Activated CD8-positive, alpha-beta memory T cell treated with anti-CD3 and anti-CD28 coated beads for 36 hours (primary cell): ENCODE measurements at regions not wholly inside any gene's neighbourhood (a gene's known extent, or its start where the extent isn't known, plus 50 kb on each side); places are given as distances from the start of the nearest gene placed in this dataset.

Source experiments
- CTCF ChIA-PET: fragments of 350-600 bp; sonication (Branson Sonifier 250); formaldehyde crosslinking; loops from one replicate; lab custom pipeline; 2021; ENCODE audit warnings: antibody characterized with exemption; lab: Charles Lee
- POLR2A ChIA-PET: fragments of 350-600 bp; sonication (Branson Sonifier 250); formaldehyde crosslinking; loops from one replicate; lab custom pipeline; 2021; ENCODE audit warnings: antibody characterized with exemption; lab: Charles Lee

- ChIA-PET CTCF (no interaction called here), POLR2A (no interaction called here)
Observed at GRCh38 chr2:82667491-82667890, 1791.6 kb downstream of the SUCLG1 start.

GRCh38 chr2:82665691-82666090, 1793.4 kb downstream of the SUCLG1 start:
- CTCF ChIA-PET, result no interaction called here
- POLR2A ChIA-PET, result no interaction called here

GRCh38 chr2:82657106-82657505, 1802.0 kb downstream of the SUCLG1 start:
- ChIA-PET CTCF (no interaction called here), POLR2A (no interaction called here)

- ChIA-PET POLR2A (no interaction called here), CTCF (no interaction called here)
Observed at GRCh38 chr2:82656420-82656819, 1802.7 kb downstream of the SUCLG1 start.

- CTCF ChIA-PET, result no interaction called here
- POLR2A ChIA-PET, result no interaction called here
Observed at GRCh38 chr2:82652117-82652516, 1807.0 kb downstream of the SUCLG1 start.

GRCh38 chr2:82650038-82650437, 1809.0 kb downstream of the SUCLG1 start:
- ChIA-PET CTCF (no interaction called here), POLR2A (no interaction called here)

- CTCF ChIA-PET, result no interaction called here
Observed at GRCh38 chr2:82641598-82642180, 1817.4 kb downstream of the SUCLG1 start.

GRCh38 chr2:82636402-82637020, 1822.6 kb downstream of the SUCLG1 start:
- ChIA-PET CTCF (no interaction called here), POLR2A (no interaction called here)

More at GRCh38 chr2:82641598-82642180, 1817.4 kb downstream of the SUCLG1 start:
- POLR2A ChIA-PET, result no interaction called here

GRCh38 chr2:82599021-82599420, 1860.1 kb downstream of the SUCLG1 start:
- ChIA-PET POLR2A (no interaction called here), CTCF (no interaction called here)

- CTCF ChIA-PET, result interaction anchor here (0.7 kb wide), 1 partner anchor 15 kb away, joined by 3 read pairs; no protein-coding TSS in a partner anchor
Observed at GRCh38 chr2:82596581-82596980, 1862.5 kb downstream of the SUCLG1 start.

GRCh38 chr2:82591718-82592117, 1867.4 kb downstream of the SUCLG1 start:
- ChIA-PET POLR2A (no interaction called here), CTCF (no interaction called here)

More at GRCh38 chr2:82596581-82596980, 1862.5 kb downstream of the SUCLG1 start:
- POLR2A ChIA-PET, result no interaction called here

- CTCF ChIA-PET, result no interaction called here
- POLR2A ChIA-PET, result no interaction called here
Observed at GRCh38 chr2:82576656-82577055, 1882.4 kb downstream of the SUCLG1 start.

GRCh38 chr2:82539280-82539621, 1919.8 kb downstream of the SUCLG1 start:
- POLR2A ChIA-PET, result no interaction called here
- CTCF ChIA-PET, result no interaction called here

GRCh38 chr2:82538590-82539279, 1920.3 kb downstream of the SUCLG1 start:
- CTCF ChIA-PET, result no interaction called here
- POLR2A ChIA-PET, result no interaction called here

GRCh38 chr2:82528288-82528687, 1930.8 kb downstream of the SUCLG1 start:
- POLR2A ChIA-PET, result no interaction called here

GRCh38 chr2:82527124-82527523, 1932.0 kb downstream of the SUCLG1 start:
- ChIA-PET CTCF (no interaction called here), POLR2A (no interaction called here)

More at GRCh38 chr2:82528288-82528687, 1930.8 kb downstream of the SUCLG1 start:
- CTCF ChIA-PET, result no interaction called here

GRCh38 chr2:82526277-82526676, 1932.8 kb downstream of the SUCLG1 start:
- ChIA-PET CTCF (no interaction called here), POLR2A (no interaction called here)

- ChIA-PET CTCF (no interaction called here), POLR2A (no interaction called here)
Observed at GRCh38 chr2:82525744-82526143, 1933.3 kb downstream of the SUCLG1 start.

GRCh38 chr2:82524826-82525225, 1934.3 kb downstream of the SUCLG1 start:
- ChIA-PET CTCF (no interaction called here), POLR2A (no interaction called here)

GRCh38 chr2:82511894-82512293, 1947.2 kb downstream of the SUCLG1 start:
- ChIA-PET POLR2A (no interaction called here), CTCF (no interaction called here)

- CTCF ChIA-PET, result no interaction called here
Observed at GRCh38 chr2:82508702-82509101, 1950.4 kb downstream of the SUCLG1 start.

More at GRCh38 chr2:82508702-82509101, 1950.4 kb downstream of the SUCLG1 start:
- POLR2A ChIA-PET, result no interaction called here
